ENCODE measurements at regions not wholly inside any gene's neighbourhood (a gene's known extent, or its start where the extent isn't known, plus 50 kb on each side); places are given as distances from the start of the nearest gene placed in this dataset.

DNA sequence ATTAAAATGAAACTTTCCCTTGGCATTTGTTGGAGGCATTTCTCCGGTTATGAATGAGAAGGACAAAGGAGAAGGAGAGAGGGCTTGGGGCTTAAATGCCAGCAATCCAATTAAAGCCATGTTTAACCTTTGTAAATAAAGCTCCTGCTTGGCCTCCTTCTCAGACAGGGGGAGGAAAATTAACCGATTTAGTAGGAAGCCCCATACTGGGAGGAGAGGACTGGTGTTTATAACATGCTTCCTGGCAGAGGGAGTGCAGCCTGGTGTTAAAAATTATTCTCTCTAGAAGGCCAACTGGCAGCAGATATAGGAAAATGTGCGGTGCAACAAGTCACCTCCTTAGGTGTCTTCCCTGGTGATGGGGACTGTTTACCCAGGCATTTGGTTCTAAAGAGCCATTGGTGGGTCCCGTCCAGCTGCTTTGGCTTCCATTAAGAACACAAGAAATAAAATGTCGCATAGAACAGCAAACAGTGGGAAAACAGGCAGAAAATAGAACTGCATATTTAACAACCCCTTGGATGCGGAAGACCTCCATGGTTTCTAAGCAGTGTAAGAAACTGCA lies 846.5 kb downstream of the TYW1 start:
- TF ChIP-seq POLR2A (IDR thresholded peaks at IDR 0.05), result no peak
- no peak for TF ChIP-seq POLR2AphosphoS5 (IDR thresholded peaks at IDR 0.05)
- TF ChIP-seq, protein P1, sequence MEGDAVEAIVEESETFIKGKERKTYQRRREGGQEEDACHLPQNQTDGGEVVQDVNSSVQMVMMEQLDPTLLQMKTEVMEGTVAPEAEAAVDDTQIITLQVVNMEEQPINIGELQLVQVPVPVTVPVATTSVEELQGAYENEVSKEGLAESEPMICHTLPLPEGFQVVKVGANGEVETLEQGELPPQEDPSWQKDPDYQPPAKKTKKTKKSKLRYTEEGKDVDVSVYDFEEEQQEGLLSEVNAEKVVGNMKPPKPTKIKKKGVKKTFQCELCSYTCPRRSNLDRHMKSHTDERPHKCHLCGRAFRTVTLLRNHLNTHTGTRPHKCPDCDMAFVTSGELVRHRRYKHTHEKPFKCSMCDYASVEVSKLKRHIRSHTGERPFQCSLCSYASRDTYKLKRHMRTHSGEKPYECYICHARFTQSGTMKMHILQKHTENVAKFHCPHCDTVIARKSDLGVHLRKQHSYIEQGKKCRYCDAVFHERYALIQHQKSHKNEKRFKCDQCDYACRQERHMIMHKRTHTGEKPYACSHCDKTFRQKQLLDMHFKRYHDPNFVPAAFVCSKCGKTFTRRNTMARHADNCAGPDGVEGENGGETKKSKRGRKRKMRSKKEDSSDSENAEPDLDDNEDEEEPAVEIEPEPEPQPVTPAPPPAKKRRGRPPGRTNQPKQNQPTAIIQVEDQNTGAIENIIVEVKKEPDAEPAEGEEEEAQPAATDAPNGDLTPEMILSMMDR (IDR thresholded peaks at IDR 0.05), result no peak
